ENCODE measurements at regions not wholly inside any gene's neighbourhood (a gene's known extent, or its start where the extent isn't known, plus 50 kb on each side); places are given as distances from the start of the nearest gene placed in this dataset.

GRCh38 chr7:438361-438760 is 81.3 kb downstream of the PDGFA start:
- H3K27me3 Mint-ChIP-seq (ENCODE audit: low read depth in 3 of 3): peaks cover 2 to 8% (median 4%) of the 10 kb centered on the region in 3 donors

GRCh38 chr7:438916-439315 is 80.7 kb downstream of the PDGFA start:
- Histone ChIP-seq H3K4me1 (ENCODE audit: control insufficient read depth in 1 of 2, insufficient read depth in 2 of 2, low read length in 2 of 2) (peaks cover 0 to 5% of the 10 kb centered on the region in 2 donors), H3K9ac (ENCODE audit: insufficient read depth, low read length, poor library complexity, severe bottlenecking) (no peak overlapping the region), H3K4me3 (replicated peaks in 1 of 3; ENCODE audit: low read depth in 2 of 3, low read length in 3 of 3) (no peak overlapping the region), H3K36me3 (replicated peaks in 1 of 2; ENCODE audit: control insufficient read depth in 1 of 2, insufficient read depth in 2 of 2, low read length in 2 of 2) (no peaks in the 10 kb centered on the region), H3K27ac (ENCODE audit: low read depth in 1 of 2, low read length in 2 of 2) (no peak overlapping the region), H4K20me1 (ENCODE audit: insufficient read depth, low read length) (no peaks in the 10 kb centered on the region), H3K27me3 (ENCODE audit: control insufficient read depth in 2 of 2, insufficient read depth in 2 of 2, low read length in 2 of 2) (no peaks in the 10 kb centered on the region), H2AFZ (ENCODE audit: insufficient read depth, low read depth, low read length, poor library complexity, severe bottlenecking) (no peak overlapping the region), H3K9me3 (replicated peaks in 1 of 2; ENCODE audit: control insufficient read depth in 1 of 2, insufficient read depth in 1 of 2, low read length in 2 of 2) (no peaks in the 10 kb centered on the region), H3K4me2 (replicated peaks; ENCODE audit: extremely low read depth, low read length, poor library complexity, severe bottlenecking) (no peak overlapping the region), H3K79me2 (ENCODE audit: insufficient read depth, low read length) (no peaks in the 10 kb centered on the region)
- no peaks in the 10 kb centered on the region for H3K36me3 Mint-ChIP-seq
- DNase-seq: no peak
- H3K4me3 Mint-ChIP-seq: no peak overlapping the region
- WGBS (ENCODE audit: insufficient coverage): 93% methylated on average over 14 of the region's 14 CpGs
- no peak for TF ChIP-seq CTCF (IDR thresholded peaks at IDR 0.05)
- peaks cover 11% of the 10 kb centered on the region for H3K4me1 Mint-ChIP-seq
- H3K27me3 Mint-ChIP-seq (ENCODE audit: low read depth in 3 of 3): peaks cover 2 to 8% (median 4%) of the 10 kb centered on the region in 3 donors
- peaks cover 0 to 11% (median 4%) of the 10 kb centered on the region in 7 donors for H3K9me3 Mint-ChIP-seq
- intact Hi-C loops (cut with micrococcal nuclease): no loop called here
- H3K27ac Mint-ChIP-seq: no peak overlapping the region

More at GRCh38 chr7:438361-438760, 81.3 kb downstream of the PDGFA start:
- no peaks in the 10 kb centered on the region for H3K27me3 ChIP-seq (ENCODE audit: control insufficient read depth in 2 of 2, insufficient read depth in 2 of 2, low read length in 2 of 2)
- WGBS (ENCODE audit: insufficient coverage): 98% methylated on average over 5 of the region's 7 CpGs
- no peaks in the 10 kb centered on the region for H4K20me1 ChIP-seq (ENCODE audit: insufficient read depth, low read length)
- intact Hi-C loops (cut with micrococcal nuclease): no loop called here
- Mint-ChIP-seq H3K4me1 (peaks cover 11% of the 10 kb centered on the region), H3K27ac (no peak overlapping the region), H3K36me3 (no peaks in the 10 kb centered on the region), H3K4me3 (no peak overlapping the region), H3K9me3 (peaks cover 0 to 11% (median 4%) of the 10 kb centered on the region in 7 donors)
- no peak overlapping the region for H3K4me3 ChIP-seq (replicated peaks in 1 of 3; ENCODE audit: low read depth in 2 of 3, low read length in 3 of 3)
- no peak overlapping the region for H3K27ac ChIP-seq (ENCODE audit: low read depth in 1 of 2, low read length in 2 of 2)
- no peaks in the 10 kb centered on the region for H3K9me3 ChIP-seq (replicated peaks in 1 of 2; ENCODE audit: control insufficient read depth in 1 of 2, insufficient read depth in 1 of 2, low read length in 2 of 2)
- no peak for DNase-seq
- no peak overlapping the region for H3K9ac ChIP-seq (ENCODE audit: insufficient read depth, low read length, poor library complexity, severe bottlenecking)
- no peak overlapping the region for H2AFZ ChIP-seq (ENCODE audit: insufficient read depth, low read depth, low read length, poor library complexity, severe bottlenecking)
- no peak overlapping the region for H3K4me2 ChIP-seq (replicated peaks; ENCODE audit: extremely low read depth, low read length, poor library complexity, severe bottlenecking)
- H3K79me2 ChIP-seq (ENCODE audit: insufficient read depth, low read length): no peaks in the 10 kb centered on the region
- H3K4me1 ChIP-seq (ENCODE audit: control insufficient read depth in 1 of 2, insufficient read depth in 2 of 2, low read length in 2 of 2): peaks cover 0 to 5% of the 10 kb centered on the region in 2 donors
- H3K36me3 ChIP-seq (replicated peaks in 1 of 2; ENCODE audit: control insufficient read depth in 1 of 2, insufficient read depth in 2 of 2, low read length in 2 of 2): no peaks in the 10 kb centered on the region
- no peak for TF ChIP-seq CTCF (IDR thresholded peaks at IDR 0.05)

Data from CD14-positive monocyte (primary cell).